ENCODE measurements at regions not wholly inside any gene's neighbourhood (a gene's known extent, or its start where the extent isn't known, plus 50 kb on each side); places are given as distances from the start of the nearest gene placed in this dataset.

DNA sequence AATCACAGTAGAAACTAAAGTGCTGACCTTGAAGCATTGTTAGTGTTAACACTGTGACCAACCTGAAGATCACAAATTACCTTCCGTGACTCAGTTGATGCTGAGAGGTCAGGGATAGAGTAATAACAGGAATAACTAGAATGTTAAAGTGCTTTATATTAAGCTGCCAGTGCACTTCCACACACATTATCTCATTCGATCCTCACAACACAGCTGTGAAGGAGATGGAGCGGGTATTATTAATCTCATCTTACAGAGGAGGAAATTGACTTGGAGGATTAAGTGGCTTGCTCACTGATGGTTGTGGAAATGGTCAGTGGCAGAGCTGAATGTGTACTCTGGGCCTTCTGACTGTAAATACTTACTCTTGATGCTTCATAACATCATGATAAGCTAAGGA lies 252.5 kb upstream of the DMRT1 start:
- H3K4me1 ChIP-seq (ENCODE audit: control insufficient read depth, insufficient read depth, low read length) = no peaks in the 10 kb centered on the region
- ChIA-PET CTCF (no interaction called here), POLR2A (ENCODE audit: unreplicated experiment) (no interaction called here)
- H2AK5ac ChIP-seq (ENCODE audit: low read depth, low read length) = no peak overlapping the region
- no peak overlapping the region for H3K9ac ChIP-seq (ENCODE audit: low read depth, low read length)
- no peak for DNase-seq
- no peak overlapping the region for H3K14ac ChIP-seq (replicated peaks; ENCODE audit: low read depth, low read length)
- no peaks in the 10 kb centered on the region for H3K9me1 ChIP-seq (ENCODE audit: insufficient read depth, low read length)
- peaks cover 2% of the 10 kb centered on the region for H3K27me3 ChIP-seq (ENCODE audit: control insufficient read depth, insufficient read depth, low read length)
- H2BK20ac ChIP-seq (ENCODE audit: low read depth, low read length) = no peak overlapping the region
- H2AK9ac ChIP-seq (replicated peaks; ENCODE audit: low read depth, low read length, poor library complexity) = no peak overlapping the region
- no peaks in the 10 kb centered on the region for H3K9me3 ChIP-seq (ENCODE audit: control insufficient read depth, insufficient read depth, low read length)
- H2BK15ac ChIP-seq (ENCODE audit: low read depth, low read length) = no peak overlapping the region
- H2AFZ ChIP-seq (replicated peaks; ENCODE audit: low read length, poor library complexity) = no peak overlapping the region
- H3K4ac ChIP-seq (ENCODE audit: low read depth, low read length) = no peak overlapping the region
- no peak overlapping the region for H4K91ac ChIP-seq (ENCODE audit: insufficient read depth, low read depth, low read length)
- TF ChIP-seq POLR2A (IDR thresholded peaks at IDR 0.05; ENCODE audit: low read depth, low read length) (no peak), CHD1 (IDR thresholded peaks at IDR 0.05; ENCODE audit: low read depth, low read length) (no peak), MAZ (IDR thresholded peaks at IDR 0.05; ENCODE audit: borderline replicate concordance, low read depth, low read length) (no peak), NFE2L2 (IDR thresholded peaks at IDR 0.05; ENCODE audit: low read depth, low read length) (no peak), RAD21 (IDR thresholded peaks at IDR 0.05; ENCODE audit: low read length) (no peak), FOS (IDR thresholded peaks at IDR 0.05; ENCODE audit: low read depth, low read length) (no peak), BHLHE40 (IDR thresholded peaks at IDR 0.05; ENCODE audit: low read depth, low read length) (no peak), MXI1 (IDR thresholded peaks at IDR 0.05; ENCODE audit: borderline replicate concordance, low read depth, low read length) (no peak), CEBPB (IDR thresholded peaks at IDR 0.05; ENCODE audit: low read depth, low read length) (no peak), RFX5 (IDR thresholded peaks at IDR 0.05; ENCODE audit: low read depth, low read length) (no peak), MAFK (IDR thresholded peaks at IDR 0.05; ENCODE audit: low read depth, low read length) (no peak), RCOR1 (IDR thresholded peaks at IDR 0.05; ENCODE audit: insufficient replicate concordance, low read length) (no peak), SMC3 (IDR thresholded peaks at IDR 0.05; ENCODE audit: low read depth, low read length) (no peak)
- TF ChIP-seq, protein P1, sequence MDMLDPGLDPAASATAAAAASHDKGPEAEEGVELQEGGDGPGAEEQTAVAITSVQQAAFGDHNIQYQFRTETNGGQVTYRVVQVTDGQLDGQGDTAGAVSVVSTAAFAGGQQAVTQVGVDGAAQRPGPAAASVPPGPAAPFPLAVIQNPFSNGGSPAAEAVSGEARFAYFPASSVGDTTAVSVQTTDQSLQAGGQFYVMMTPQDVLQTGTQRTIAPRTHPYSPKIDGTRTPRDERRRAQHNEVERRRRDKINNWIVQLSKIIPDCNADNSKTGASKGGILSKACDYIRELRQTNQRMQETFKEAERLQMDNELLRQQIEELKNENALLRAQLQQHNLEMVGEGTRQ (IDR thresholded peaks at IDR 0.05; ENCODE audit: low read depth, low read length) = no peak
- TF ChIP-seq, protein P2, sequence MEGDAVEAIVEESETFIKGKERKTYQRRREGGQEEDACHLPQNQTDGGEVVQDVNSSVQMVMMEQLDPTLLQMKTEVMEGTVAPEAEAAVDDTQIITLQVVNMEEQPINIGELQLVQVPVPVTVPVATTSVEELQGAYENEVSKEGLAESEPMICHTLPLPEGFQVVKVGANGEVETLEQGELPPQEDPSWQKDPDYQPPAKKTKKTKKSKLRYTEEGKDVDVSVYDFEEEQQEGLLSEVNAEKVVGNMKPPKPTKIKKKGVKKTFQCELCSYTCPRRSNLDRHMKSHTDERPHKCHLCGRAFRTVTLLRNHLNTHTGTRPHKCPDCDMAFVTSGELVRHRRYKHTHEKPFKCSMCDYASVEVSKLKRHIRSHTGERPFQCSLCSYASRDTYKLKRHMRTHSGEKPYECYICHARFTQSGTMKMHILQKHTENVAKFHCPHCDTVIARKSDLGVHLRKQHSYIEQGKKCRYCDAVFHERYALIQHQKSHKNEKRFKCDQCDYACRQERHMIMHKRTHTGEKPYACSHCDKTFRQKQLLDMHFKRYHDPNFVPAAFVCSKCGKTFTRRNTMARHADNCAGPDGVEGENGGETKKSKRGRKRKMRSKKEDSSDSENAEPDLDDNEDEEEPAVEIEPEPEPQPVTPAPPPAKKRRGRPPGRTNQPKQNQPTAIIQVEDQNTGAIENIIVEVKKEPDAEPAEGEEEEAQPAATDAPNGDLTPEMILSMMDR (conservative IDR thresholded peaks at IDR 0.05; ENCODE audit: low read depth, low read length) = no peak
- TF ChIP-seq, protein P3, sequence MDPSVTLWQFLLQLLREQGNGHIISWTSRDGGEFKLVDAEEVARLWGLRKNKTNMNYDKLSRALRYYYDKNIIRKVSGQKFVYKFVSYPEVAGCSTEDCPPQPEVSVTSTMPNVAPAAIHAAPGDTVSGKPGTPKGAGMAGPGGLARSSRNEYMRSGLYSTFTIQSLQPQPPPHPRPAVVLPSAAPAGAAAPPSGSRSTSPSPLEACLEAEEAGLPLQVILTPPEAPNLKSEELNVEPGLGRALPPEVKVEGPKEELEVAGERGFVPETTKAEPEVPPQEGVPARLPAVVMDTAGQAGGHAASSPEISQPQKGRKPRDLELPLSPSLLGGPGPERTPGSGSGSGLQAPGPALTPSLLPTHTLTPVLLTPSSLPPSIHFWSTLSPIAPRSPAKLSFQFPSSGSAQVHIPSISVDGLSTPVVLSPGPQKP (IDR thresholded peaks at IDR 0.05; ENCODE audit: borderline replicate concordance, low read depth, low read length) = no peak
- dilution Hi-C loops (cut with HindIII; ENCODE audit: low sequenced_read_pairs, unreplicated experiment) = no loop called here
- no peak overlapping the region for H3K56ac ChIP-seq (ENCODE audit: extremely low read depth, insufficient read depth, low read length)
- H2BK120ac ChIP-seq (ENCODE audit: low read depth, low read length) = no peak overlapping the region
- no peaks in the 10 kb centered on the region for H3K79me1 ChIP-seq (ENCODE audit: low read depth in 1 of 2, low read length in 2 of 2)
- H3K36me3 ChIP-seq (ENCODE audit: control insufficient read depth, insufficient read depth, low read length) = no peaks in the 10 kb centered on the region
- ATAC-seq (ENCODE audit: low read depth) = no peak
- BruUV-seq (replicated peaks) = no TSS peak
- no peak overlapping the region for H3K27ac ChIP-seq (ENCODE audit: insufficient read depth, low read length)
- H3K4me2 ChIP-seq (ENCODE audit: low read depth, low read length) = no peak overlapping the region
- no peak overlapping the region for H3K4me3 ChIP-seq (ENCODE audit: insufficient read depth, low read depth, low read length)
- WGBS, 2 experiments (ENCODE audit: extremely low coverage in 2 of 2, insufficient read length in 1 of 2) = no CpG with 5 or more reads among the region's 3 CpGs
- H3K23ac ChIP-seq (ENCODE audit: low read depth, low read length) = no peak overlapping the region
- H4K8ac ChIP-seq (ENCODE audit: low read depth in 2 of 2, low read length in 2 of 2) = no peak overlapping the region
- H4K20me1 ChIP-seq (ENCODE audit: insufficient read depth, low read length) = no peaks in the 10 kb centered on the region
- no peak overlapping the region for H2BK5ac ChIP-seq (ENCODE audit: low read depth, low read length, poor library complexity, severe bottlenecking)
- in situ Hi-C loops (cut with MboI; ENCODE audit: low sequenced_read_pairs) = loop anchor here (10.0 kb wide), 1 partner anchor 416 kb away; no protein-coding TSS in a partner anchor
- intact Hi-C loops (cut with micrococcal nuclease) = no loop called here
- H3K18ac ChIP-seq (ENCODE audit: low read depth, low read length) = no peak overlapping the region
- H4K5ac ChIP-seq (ENCODE audit: low read depth, low read length) = no peak overlapping the region

All from IMR-90 (cell line).